CMK (cell line): ENCODE measurements at regions not wholly inside any gene's neighbourhood (a gene's known extent, or its start where the extent isn't known, plus 50 kb on each side); places are given as distances from the start of the nearest gene placed in this dataset.
"Not testable (repeated sequence)": the region's sequence is repeated elsewhere in the genome, so short reads cannot be mapped to it uniquely, and the experiment has no call there.

Source experiments
- DNase-seq: peaks from one replicate; pipeline ENCODE4 v3.0.0-alpha.2; 2010; ENCODE audit warnings: low read depth

GRCh38 chr3:135558150-135558783 is 407.3 kb upstream of the PPP2R3A start:
- DNase-seq = no peak

GRCh38 chr3:135558906-135559305 is 406.6 kb upstream of the PPP2R3A start:
- DNase-seq = no peak

- no peak for DNase-seq
Measured at GRCh38 chr3:135559802-135560201, 405.7 kb upstream of the PPP2R3A start.

- DNase-seq = no peak
Measured at GRCh38 chr3:135560847-135561246, 404.7 kb upstream of the PPP2R3A start.

GRCh38 chr3:135564696-135565095 is 400.8 kb upstream of the PPP2R3A start:
- DNase-seq = no peak

- DNase-seq = no peak
Measured at GRCh38 chr3:135565546-135565945, 400.0 kb upstream of the PPP2R3A start.

- DNase-seq = no peak
Measured at GRCh38 chr3:135567223-135567622, 398.3 kb upstream of the PPP2R3A start.

- no peak for DNase-seq
Measured at GRCh38 chr3:135576751-135577150, 388.8 kb upstream of the PPP2R3A start.

- DNase-seq = no peak
Measured at GRCh38 chr3:135581806-135582205, 383.7 kb upstream of the PPP2R3A start.

- DNase-seq = no peak
Measured at GRCh38 chr3:135582800-135583199, 382.7 kb upstream of the PPP2R3A start.

- no peak for DNase-seq
Measured at GRCh38 chr3:135596563-135596962, 369.0 kb upstream of the PPP2R3A start.

GRCh38 chr3:135597855-135598254 is 367.7 kb upstream of the PPP2R3A start:
- DNase-seq = no peak

GRCh38 chr3:135598597-135598996 is 366.9 kb upstream of the PPP2R3A start:
- no peak for DNase-seq

GRCh38 chr3:135604512-135604911 is 361.0 kb upstream of the PPP2R3A start:
- not testable (repeated sequence) for DNase-seq

- no peak for DNase-seq
Measured at GRCh38 chr3:135618123-135618522, 347.4 kb upstream of the PPP2R3A start.

- no peak for DNase-seq
Measured at GRCh38 chr3:135621184-135621920, 344.2 kb upstream of the PPP2R3A start.

GRCh38 chr3:135622215-135622614 is 343.3 kb upstream of the PPP2R3A start:
- no peak for DNase-seq

- DNase-seq = no peak
Measured at GRCh38 chr3:135622656-135623055, 342.9 kb upstream of the PPP2R3A start.

- no peak for DNase-seq
Measured at GRCh38 chr3:135623558-135623957, 342.0 kb upstream of the PPP2R3A start.

- no peak for DNase-seq
Measured at GRCh38 chr3:135627057-135627456, 338.5 kb upstream of the PPP2R3A start.

- no peak for DNase-seq
Measured at GRCh38 chr3:135629701-135630408, 335.7 kb upstream of the PPP2R3A start.

GRCh38 chr3:135632556-135633065 is 332.9 kb upstream of the PPP2R3A start:
- DNase-seq = no peak

- no peak for DNase-seq
Measured at GRCh38 chr3:135633078-135633477, 332.4 kb upstream of the PPP2R3A start.
